Neural cell (in vitro differentiated cells): ENCODE measurements at regions not wholly inside any gene's neighbourhood (a gene's known extent, or its start where the extent isn't known, plus 50 kb on each side); places are given as distances from the start of the nearest gene placed in this dataset.

Experiments used
- H2AFZ ChIP-seq: fragments of 200-600, 300-800 bp; sonication (generic), shearing (Covaris generic); 2 replicates; pipeline ENCODE4 v1.6.0; 2014; ENCODE audit warnings: low read depth, mild to moderate bottlenecking, antibody characterized with exemption, low read length, moderate library complexity
- H3F3A ChIP-seq: fragments of 200-600 bp; shearing (Covaris generic); 2 replicates; pipeline ENCODE4 v1.6.1; 2016; ENCODE audit warnings: mild to moderate bottlenecking, moderate library complexity, mixed read lengths, antibody characterized with exemption, low read length; ENCODE audit not compliant: insufficient read depth, poor library complexity, severe bottlenecking
- H3K27ac ChIP-seq: fragments of 200-600, 300-800 bp; sonication (generic), shearing (Covaris generic); 2 replicates; pipeline ENCODE4 v1.5.1; 2014; ENCODE audit warnings: mild to moderate bottlenecking, low read length, moderate library complexity
- H3K27me3 ChIP-seq: fragments of 300-800, 200-600 bp; sonication (generic), shearing (Covaris generic); 2 replicates; pipeline ENCODE4 v1.6.0; 2014; ENCODE audit warnings: mild to moderate bottlenecking, low read depth, low read length, moderate library complexity; ENCODE audit not compliant: insufficient read depth
- H3K36me3 ChIP-seq: fragments of 300-800, 200-600 bp; sonication (generic), shearing (Covaris generic); 2 replicates; pipeline ENCODE4 v1.5.1; 2014; ENCODE audit warnings: mild to moderate bottlenecking, antibody characterized with exemption, low read length, moderate library complexity; ENCODE audit not compliant: insufficient read depth
- H3K4me2 ChIP-seq: fragments of 300-800, 200-600 bp; sonication (generic), shearing (Covaris generic); 2 replicates; pipeline ENCODE4 v1.6.0; 2014; ENCODE audit warnings: mild to moderate bottlenecking, low read length
- H3K4me3 ChIP-seq: fragments of 300-800, 200-600 bp; sonication (generic), shearing (Covaris generic); 2 replicates; pipeline ENCODE4 v1.5.1; 2014; ENCODE audit warnings: mild to moderate bottlenecking, low read length, moderate library complexity
- H3K79me2 ChIP-seq: fragments of 200-600 bp; shearing (Covaris generic); replicated peaks from 2 replicates; pipeline ENCODE4 v1.6.0; 2014; ENCODE audit warnings: mild to moderate bottlenecking, low read length, moderate library complexity; ENCODE audit not compliant: insufficient read depth
- H3K9ac ChIP-seq: fragments of 300-800, 200-600 bp; sonication (generic), shearing (Covaris generic); 2 replicates; pipeline ENCODE4 v1.6.1; 2016; ENCODE audit warnings: mild to moderate bottlenecking, low read length, mixed read lengths
- H3K9me2 ChIP-seq: fragments of 200-600 bp; shearing (Covaris generic); 2 replicates; pipeline ENCODE4 v1.6.1; 2016; ENCODE audit warnings: mild to moderate bottlenecking, low read length, mixed read lengths; ENCODE audit not compliant: insufficient read depth
- H3K9me3 ChIP-seq: fragments of 200-600, 300-800 bp; sonication (generic), shearing (Covaris generic); 2 replicates; pipeline ENCODE4 v1.6.1; 2016; ENCODE audit warnings: mild to moderate bottlenecking, mixed run types, low read length, moderate library complexity, mixed read lengths
- H4K20me1 ChIP-seq: fragments of 200-600 bp; shearing (Covaris generic); 2 replicates; pipeline ENCODE4 v1.6.1; 2016; ENCODE audit warnings: mild to moderate bottlenecking, mixed run types; ENCODE audit not compliant: insufficient read depth
- CTCF ChIP-seq: fragments of 450-650 bp; IDR thresholded peaks from 2 replicates; pipeline ENCODE4 v1.5.1; 2014; ENCODE audit warnings: antibody characterized with exemption, mild to moderate bottlenecking, moderate library complexity; ENCODE audit not compliant: poor library complexity, severe bottlenecking
- EP300 ChIP-seq: fragments of 450-650 bp; conservative IDR thresholded peaks from 2 replicates; pipeline ENCODE4 v1.6.1; 2014; ENCODE audit warnings: antibody characterized with exemption, mild to moderate bottlenecking, moderate library complexity; ENCODE audit not compliant: poor library complexity, severe bottlenecking
- EZH2 ChIP-seq: fragments of 200-600, 300-800 bp; shearing (Covaris generic), sonication (generic); IDR thresholded peaks from 2 replicates; pipeline ENCODE4 v1.6.1; 2014; ENCODE audit warnings: antibody characterized with exemption, low read length, borderline replicate concordance, mild to moderate bottlenecking; ENCODE audit not compliant: insufficient read depth, poor library complexity, severe bottlenecking
- MXI1 ChIP-seq: fragments of 450-650 bp; conservative IDR thresholded peaks from 2 replicates; pipeline ENCODE4 v1.6.1; 2014; ENCODE audit warnings: antibody characterized with exemption, mild to moderate bottlenecking; ENCODE audit not compliant: poor library complexity, severe bottlenecking
- POLR2AphosphoS5 ChIP-seq: IDR thresholded peaks from 2 replicates; pipeline ENCODE4 v1.6.1; 2012
- RAD21 ChIP-seq: fragments of 450-650 bp; conservative IDR thresholded peaks from 2 replicates; pipeline ENCODE4 v1.6.1; 2014; ENCODE audit warnings: antibody characterized with exemption, mild to moderate bottlenecking, moderate library complexity
- SMC3 ChIP-seq: fragments of 450-650 bp; conservative IDR thresholded peaks from 2 replicates; pipeline ENCODE4 v1.6.1; 2014; ENCODE audit warnings: antibody characterized with exemption, mild to moderate bottlenecking, moderate library complexity; ENCODE audit not compliant: poor library complexity
- TAF1 ChIP-seq: IDR thresholded peaks from 2 replicates; pipeline ENCODE4 v1.6.1; 2012; ENCODE audit warnings: low read depth
- TF ChIP-seq, protein P1 (sequence below): IDR thresholded peaks from 2 replicates; pipeline ENCODE4 v1.6.1; 2012; ENCODE audit warnings: borderline replicate concordance

GRCh38 chr5:170179626-170180025, 53.2 kb upstream of the C5orf58 start:
- Histone ChIP-seq H3K4me3 (no peak overlapping the region), H3K36me3 (no peaks in the 10 kb centered on the region), H3K27ac (no peak overlapping the region), H3K9me2 (no peaks in the 10 kb centered on the region), H3K4me2 (no peak overlapping the region), H3K79me2 (no peaks in the 10 kb centered on the region), H2AFZ (no peak overlapping the region), H3K9me3 (no peaks in the 10 kb centered on the region), H3K27me3 (no peaks in the 10 kb centered on the region), H3F3A (no peaks in the 10 kb centered on the region), H4K20me1 (no peaks in the 10 kb centered on the region), H3K9ac (no peak overlapping the region)
- no peak for TF ChIP-seq RAD21
- no peak for TF ChIP-seq POLR2AphosphoS5
- no peak for TF ChIP-seq EZH2
- no peak for TF ChIP-seq EP300
- no peak for TF ChIP-seq SMC3
- TF ChIP-seq MXI1: no peak
- TF ChIP-seq, protein P1, sequence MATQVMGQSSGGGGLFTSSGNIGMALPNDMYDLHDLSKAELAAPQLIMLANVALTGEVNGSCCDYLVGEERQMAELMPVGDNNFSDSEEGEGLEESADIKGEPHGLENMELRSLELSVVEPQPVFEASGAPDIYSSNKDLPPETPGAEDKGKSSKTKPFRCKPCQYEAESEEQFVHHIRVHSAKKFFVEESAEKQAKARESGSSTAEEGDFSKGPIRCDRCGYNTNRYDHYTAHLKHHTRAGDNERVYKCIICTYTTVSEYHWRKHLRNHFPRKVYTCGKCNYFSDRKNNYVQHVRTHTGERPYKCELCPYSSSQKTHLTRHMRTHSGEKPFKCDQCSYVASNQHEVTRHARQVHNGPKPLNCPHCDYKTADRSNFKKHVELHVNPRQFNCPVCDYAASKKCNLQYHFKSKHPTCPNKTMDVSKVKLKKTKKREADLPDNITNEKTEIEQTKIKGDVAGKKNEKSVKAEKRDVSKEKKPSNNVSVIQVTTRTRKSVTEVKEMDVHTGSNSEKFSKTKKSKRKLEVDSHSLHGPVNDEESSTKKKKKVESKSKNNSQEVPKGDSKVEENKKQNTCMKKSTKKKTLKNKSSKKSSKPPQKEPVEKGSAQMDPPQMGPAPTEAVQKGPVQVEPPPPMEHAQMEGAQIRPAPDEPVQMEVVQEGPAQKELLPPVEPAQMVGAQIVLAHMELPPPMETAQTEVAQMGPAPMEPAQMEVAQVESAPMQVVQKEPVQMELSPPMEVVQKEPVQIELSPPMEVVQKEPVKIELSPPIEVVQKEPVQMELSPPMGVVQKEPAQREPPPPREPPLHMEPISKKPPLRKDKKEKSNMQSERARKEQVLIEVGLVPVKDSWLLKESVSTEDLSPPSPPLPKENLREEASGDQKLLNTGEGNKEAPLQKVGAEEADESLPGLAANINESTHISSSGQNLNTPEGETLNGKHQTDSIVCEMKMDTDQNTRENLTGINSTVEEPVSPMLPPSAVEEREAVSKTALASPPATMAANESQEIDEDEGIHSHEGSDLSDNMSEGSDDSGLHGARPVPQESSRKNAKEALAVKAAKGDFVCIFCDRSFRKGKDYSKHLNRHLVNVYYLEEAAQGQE: no peak
- TF ChIP-seq TAF1: no peak
- no peak for TF ChIP-seq CTCF

GRCh38 chr5:170181902-170182301, 50.9 kb upstream of the C5orf58 start:
- H2AFZ ChIP-seq: no peak overlapping the region
- TF ChIP-seq SMC3 (no peak), EP300 (no peak), RAD21 (no peak), POLR2AphosphoS5 (no peak), TAF1 (no peak), MXI1 (no peak), CTCF (no peak)
- TF ChIP-seq, protein P1: no peak
- H3K27me3 ChIP-seq: no peaks in the 10 kb centered on the region
- no peaks in the 10 kb centered on the region for H4K20me1 ChIP-seq
- no peak overlapping the region for H3K27ac ChIP-seq
- H3K4me2 ChIP-seq: peak overlapping the region; percentile 14
- H3K4me3 ChIP-seq: no peak overlapping the region
- no peaks in the 10 kb centered on the region for H3K9me2 ChIP-seq
- no peaks in the 10 kb centered on the region for H3K79me2 ChIP-seq
- H3F3A ChIP-seq: no peaks in the 10 kb centered on the region
- H3K9me3 ChIP-seq: no peaks in the 10 kb centered on the region
- H3K36me3 ChIP-seq: no peaks in the 10 kb centered on the region
- H3K9ac ChIP-seq: no peak overlapping the region
